HG03442 (cell line): ENCODE measurements at regions not wholly inside any gene's neighbourhood (a gene's known extent, or its start where the extent isn't known, plus 50 kb on each side); places are given as distances from the start of the nearest gene placed in this dataset.

Source experiments
- ATAC-seq: cut with Tn5 transposase; IDR thresholded peaks from one replicate; pipeline ENCODE4 v1.9.1; 2021; ENCODE audit warnings: mild to moderate bottlenecking, moderate library complexity; ENCODE audit not compliant: unreplicated experiment

GRCh38 chr1:80731241-80731894, 1069.4 kb upstream of the ADGRL2 start:
- ATAC-seq = no peak

GRCh38 chr1:80722611-80723010, 1078.1 kb upstream of the ADGRL2 start:
- no peak for ATAC-seq

GRCh38 chr1:80706526-80706925, 1094.2 kb upstream of the ADGRL2 start:
- ATAC-seq = no peak

GRCh38 chr1:80678438-80678837, 1122.3 kb upstream of the ADGRL2 start:
- ATAC-seq = no peak

GRCh38 chr1:80675454-80675853, 1125.3 kb upstream of the ADGRL2 start:
- no peak for ATAC-seq

- no peak for ATAC-seq
Observed at GRCh38 chr1:80673935-80674597, 1126.7 kb upstream of the ADGRL2 start.

- ATAC-seq = no peak
Observed at GRCh38 chr1:80668372-80668771, 1132.4 kb upstream of the ADGRL2 start.

- no peak for ATAC-seq
Observed at GRCh38 chr1:80666073-80666472, 1134.7 kb upstream of the ADGRL2 start.

- no peak for ATAC-seq
Observed at GRCh38 chr1:80659161-80659560, 1141.6 kb upstream of the ADGRL2 start.

- no peak for ATAC-seq
Observed at GRCh38 chr1:80657707-80658106, 1143.0 kb upstream of the ADGRL2 start.

- ATAC-seq = no peak
Observed at GRCh38 chr1:80657044-80657643, 1143.6 kb upstream of the ADGRL2 start.

- peak; percentile 54 for ATAC-seq
Observed at GRCh38 chr1:80656641-80657040, 1144.1 kb upstream of the ADGRL2 start.

- ATAC-seq = peak; percentile 50
Observed at GRCh38 chr1:80656014-80656636, 1144.6 kb upstream of the ADGRL2 start.

GRCh38 chr1:80646053-80646452, 1154.7 kb upstream of the ADGRL2 start:
- no peak for ATAC-seq

GRCh38 chr1:80645621-80646020, 1155.1 kb upstream of the ADGRL2 start:
- no peak for ATAC-seq

GRCh38 chr1:80640978-80641377, 1159.8 kb upstream of the ADGRL2 start:
- no peak for ATAC-seq

- peak; percentile 92 for ATAC-seq
Observed at GRCh38 chr1:80639777-80640533, 1160.8 kb upstream of the ADGRL2 start.

- no peak for ATAC-seq
Observed at GRCh38 chr1:80633947-80634706, 1166.6 kb upstream of the ADGRL2 start.

- ATAC-seq = no peak
Observed at GRCh38 chr1:80632284-80632683, 1168.5 kb upstream of the ADGRL2 start.

- ATAC-seq = no peak
Observed at GRCh38 chr1:80629304-80629837, 1171.4 kb upstream of the ADGRL2 start.
